K562 (cell line): ENCODE measurements at regions not wholly inside any gene's neighbourhood (a gene's known extent, or its start where the extent isn't known, plus 50 kb on each side); places are given as distances from the start of the nearest gene placed in this dataset.

ENCODE experiments used
- BCL6 ChIP-seq: fragments of 250-450 bp; sonication (Bioruptor Pico); IDR thresholded peaks from 2 replicates; pipeline ENCODE4 v1.4.0; 2020
- BMI1 ChIP-seq: fragments of 150-350 bp; IDR thresholded peaks from 2 replicates; pipeline ENCODE4 v1.6.1; 2014; ENCODE audit warnings: low read length
- CBX1 ChIP-seq: sonication (generic); IDR thresholded peaks from 2 replicates; pipeline ENCODE4 v1.6.1; 2016; ENCODE audit warnings: antibody characterized with exemption, low read depth, mild to moderate bottlenecking
- HDAC8 ChIP-seq: fragments of 450-650 bp; IDR thresholded peaks from 2 replicates; pipeline ENCODE4 v1.6.1; 2016; ENCODE audit warnings: mild to moderate bottlenecking, missing genetic modification characterization, moderate library complexity, missing compliant biosample characterization
- JUNB ChIP-seq: fragments of 450-650 bp; formaldehyde crosslinking; conservative IDR thresholded peaks from 2 replicates; pipeline ENCODE4 v1.4.0; 2020; ENCODE audit warnings: mild to moderate bottlenecking
- KDM2B ChIP-seq: fragments of 250-450 bp; sonication (Bioruptor Pico); IDR thresholded peaks from 2 replicates; pipeline ENCODE4 v1.8.0; 2021; ENCODE audit warnings: mild to moderate bottlenecking, moderate library complexity
- MYC ChIP-seq, 2 experiments: fragments of 250-450 bp in 1 of 2; sonication (Bioruptor Pico) in 1 of 2; IDR thresholded peaks; 2 replicates each; pipeline versions ENCODE4 v1.5.1 to v1.6.1; 2012 to 2021; ENCODE audit warnings: low read depth in 2 of 2, borderline replicate concordance in 1 of 2, improper control_type of control experiment in 1 of 2, low read length in 1 of 2, mild to moderate bottlenecking in 1 of 2, moderate library complexity in 1 of 2
- ZKSCAN8 ChIP-seq: fragments of 200-800 bp; sonication (Bioruptor generic); IDR thresholded peaks from 2 replicates; pipeline ENCODE4 v1.6.1; 2016; ENCODE audit warnings: missing genetic modification characterization, missing compliant biosample characterization
- TF ChIP-seq, protein P1 (sequence below): fragments of 450-650 bp; IDR thresholded peaks from 2 replicates; pipeline ENCODE4 v1.6.1; 2016; ENCODE audit warnings: mild to moderate bottlenecking, moderate library complexity
- TF ChIP-seq, protein P2 (sequence below): fragments of 450-650 bp; IDR thresholded peaks from 2 replicates; pipeline ENCODE4 v1.7.1; 2018; ENCODE audit warnings: mild to moderate bottlenecking, low read depth; ENCODE audit not compliant: partially characterized antibody
- TF ChIP-seq, protein P3 (sequence below): fragments of 200-800 bp; sonication (Bioruptor generic); IDR thresholded peaks from 2 replicates; pipeline ENCODE4 v1.6.1; 2017; ENCODE audit warnings: missing genetic modification characterization, missing compliant biosample characterization

DNA sequence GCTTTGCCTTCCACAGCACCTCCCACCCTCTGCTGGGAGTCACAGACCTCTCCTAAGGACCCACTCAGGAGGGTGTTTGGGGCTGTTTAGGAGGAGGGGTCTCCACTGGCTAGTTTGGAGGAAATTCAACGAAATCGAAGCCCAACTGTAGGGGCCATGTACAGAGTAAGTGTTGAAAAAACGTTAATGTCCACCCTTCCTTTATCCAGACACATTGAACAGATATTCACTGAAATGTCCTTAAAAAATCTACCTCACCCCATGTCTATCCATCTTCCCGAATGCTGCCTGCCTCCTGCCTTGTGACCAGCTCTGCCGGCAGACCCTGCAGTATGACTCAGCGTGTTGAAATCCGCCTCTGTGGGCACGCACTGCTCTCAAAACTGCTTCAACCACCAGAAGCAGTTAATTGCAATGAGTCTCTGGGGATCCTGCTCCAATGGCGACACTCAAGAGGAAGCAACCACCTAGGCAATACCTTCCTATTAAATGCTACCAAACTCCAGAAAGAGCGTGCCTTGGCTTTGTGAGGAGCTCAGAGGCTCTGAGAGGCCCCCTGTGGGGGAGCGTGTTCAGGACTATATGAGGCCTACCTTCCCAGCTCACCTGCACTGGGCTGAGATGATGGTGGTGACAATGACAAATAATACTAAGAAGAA lies 61.4 kb upstream of the RTN4 start (continued):
- TF ChIP-seq KDM2B (CRISPR knock-in tag), result peak; percentile 22; the same call in 1 of the 2 replicates
- 0 out of 2 replicates have a peak, but pooled peaks have one; percentile 18 for TF ChIP-seq BCL6 (CRISPR knock-in tag)
- TF ChIP-seq, protein P1, sequence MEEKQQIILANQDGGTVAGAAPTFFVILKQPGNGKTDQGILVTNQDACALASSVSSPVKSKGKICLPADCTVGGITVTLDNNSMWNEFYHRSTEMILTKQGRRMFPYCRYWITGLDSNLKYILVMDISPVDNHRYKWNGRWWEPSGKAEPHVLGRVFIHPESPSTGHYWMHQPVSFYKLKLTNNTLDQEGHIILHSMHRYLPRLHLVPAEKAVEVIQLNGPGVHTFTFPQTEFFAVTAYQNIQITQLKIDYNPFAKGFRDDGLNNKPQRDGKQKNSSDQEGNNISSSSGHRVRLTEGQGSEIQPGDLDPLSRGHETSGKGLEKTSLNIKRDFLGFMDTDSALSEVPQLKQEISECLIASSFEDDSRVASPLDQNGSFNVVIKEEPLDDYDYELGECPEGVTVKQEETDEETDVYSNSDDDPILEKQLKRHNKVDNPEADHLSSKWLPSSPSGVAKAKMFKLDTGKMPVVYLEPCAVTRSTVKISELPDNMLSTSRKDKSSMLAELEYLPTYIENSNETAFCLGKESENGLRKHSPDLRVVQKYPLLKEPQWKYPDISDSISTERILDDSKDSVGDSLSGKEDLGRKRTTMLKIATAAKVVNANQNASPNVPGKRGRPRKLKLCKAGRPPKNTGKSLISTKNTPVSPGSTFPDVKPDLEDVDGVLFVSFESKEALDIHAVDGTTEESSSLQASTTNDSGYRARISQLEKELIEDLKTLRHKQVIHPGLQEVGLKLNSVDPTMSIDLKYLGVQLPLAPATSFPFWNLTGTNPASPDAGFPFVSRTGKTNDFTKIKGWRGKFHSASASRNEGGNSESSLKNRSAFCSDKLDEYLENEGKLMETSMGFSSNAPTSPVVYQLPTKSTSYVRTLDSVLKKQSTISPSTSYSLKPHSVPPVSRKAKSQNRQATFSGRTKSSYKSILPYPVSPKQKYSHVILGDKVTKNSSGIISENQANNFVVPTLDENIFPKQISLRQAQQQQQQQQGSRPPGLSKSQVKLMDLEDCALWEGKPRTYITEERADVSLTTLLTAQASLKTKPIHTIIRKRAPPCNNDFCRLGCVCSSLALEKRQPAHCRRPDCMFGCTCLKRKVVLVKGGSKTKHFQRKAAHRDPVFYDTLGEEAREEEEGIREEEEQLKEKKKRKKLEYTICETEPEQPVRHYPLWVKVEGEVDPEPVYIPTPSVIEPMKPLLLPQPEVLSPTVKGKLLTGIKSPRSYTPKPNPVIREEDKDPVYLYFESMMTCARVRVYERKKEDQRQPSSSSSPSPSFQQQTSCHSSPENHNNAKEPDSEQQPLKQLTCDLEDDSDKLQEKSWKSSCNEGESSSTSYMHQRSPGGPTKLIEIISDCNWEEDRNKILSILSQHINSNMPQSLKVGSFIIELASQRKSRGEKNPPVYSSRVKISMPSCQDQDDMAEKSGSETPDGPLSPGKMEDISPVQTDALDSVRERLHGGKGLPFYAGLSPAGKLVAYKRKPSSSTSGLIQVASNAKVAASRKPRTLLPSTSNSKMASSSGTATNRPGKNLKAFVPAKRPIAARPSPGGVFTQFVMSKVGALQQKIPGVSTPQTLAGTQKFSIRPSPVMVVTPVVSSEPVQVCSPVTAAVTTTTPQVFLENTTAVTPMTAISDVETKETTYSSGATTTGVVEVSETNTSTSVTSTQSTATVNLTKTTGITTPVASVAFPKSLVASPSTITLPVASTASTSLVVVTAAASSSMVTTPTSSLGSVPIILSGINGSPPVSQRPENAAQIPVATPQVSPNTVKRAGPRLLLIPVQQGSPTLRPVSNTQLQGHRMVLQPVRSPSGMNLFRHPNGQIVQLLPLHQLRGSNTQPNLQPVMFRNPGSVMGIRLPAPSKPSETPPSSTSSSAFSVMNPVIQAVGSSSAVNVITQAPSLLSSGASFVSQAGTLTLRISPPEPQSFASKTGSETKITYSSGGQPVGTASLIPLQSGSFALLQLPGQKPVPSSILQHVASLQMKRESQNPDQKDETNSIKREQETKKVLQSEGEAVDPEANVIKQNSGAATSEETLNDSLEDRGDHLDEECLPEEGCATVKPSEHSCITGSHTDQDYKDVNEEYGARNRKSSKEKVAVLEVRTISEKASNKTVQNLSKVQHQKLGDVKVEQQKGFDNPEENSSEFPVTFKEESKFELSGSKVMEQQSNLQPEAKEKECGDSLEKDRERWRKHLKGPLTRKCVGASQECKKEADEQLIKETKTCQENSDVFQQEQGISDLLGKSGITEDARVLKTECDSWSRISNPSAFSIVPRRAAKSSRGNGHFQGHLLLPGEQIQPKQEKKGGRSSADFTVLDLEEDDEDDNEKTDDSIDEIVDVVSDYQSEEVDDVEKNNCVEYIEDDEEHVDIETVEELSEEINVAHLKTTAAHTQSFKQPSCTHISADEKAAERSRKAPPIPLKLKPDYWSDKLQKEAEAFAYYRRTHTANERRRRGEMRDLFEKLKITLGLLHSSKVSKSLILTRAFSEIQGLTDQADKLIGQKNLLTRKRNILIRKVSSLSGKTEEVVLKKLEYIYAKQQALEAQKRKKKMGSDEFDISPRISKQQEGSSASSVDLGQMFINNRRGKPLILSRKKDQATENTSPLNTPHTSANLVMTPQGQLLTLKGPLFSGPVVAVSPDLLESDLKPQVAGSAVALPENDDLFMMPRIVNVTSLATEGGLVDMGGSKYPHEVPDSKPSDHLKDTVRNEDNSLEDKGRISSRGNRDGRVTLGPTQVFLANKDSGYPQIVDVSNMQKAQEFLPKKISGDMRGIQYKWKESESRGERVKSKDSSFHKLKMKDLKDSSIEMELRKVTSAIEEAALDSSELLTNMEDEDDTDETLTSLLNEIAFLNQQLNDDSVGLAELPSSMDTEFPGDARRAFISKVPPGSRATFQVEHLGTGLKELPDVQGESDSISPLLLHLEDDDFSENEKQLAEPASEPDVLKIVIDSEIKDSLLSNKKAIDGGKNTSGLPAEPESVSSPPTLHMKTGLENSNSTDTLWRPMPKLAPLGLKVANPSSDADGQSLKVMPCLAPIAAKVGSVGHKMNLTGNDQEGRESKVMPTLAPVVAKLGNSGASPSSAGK, result peak; percentile 66
- TF ChIP-seq CBX1, result no peak
- TF ChIP-seq JUNB (CRISPR knock-in tag), result peak; percentile 36; the same call in 1 of the 2 replicates
- TF ChIP-seq, protein P2, sequence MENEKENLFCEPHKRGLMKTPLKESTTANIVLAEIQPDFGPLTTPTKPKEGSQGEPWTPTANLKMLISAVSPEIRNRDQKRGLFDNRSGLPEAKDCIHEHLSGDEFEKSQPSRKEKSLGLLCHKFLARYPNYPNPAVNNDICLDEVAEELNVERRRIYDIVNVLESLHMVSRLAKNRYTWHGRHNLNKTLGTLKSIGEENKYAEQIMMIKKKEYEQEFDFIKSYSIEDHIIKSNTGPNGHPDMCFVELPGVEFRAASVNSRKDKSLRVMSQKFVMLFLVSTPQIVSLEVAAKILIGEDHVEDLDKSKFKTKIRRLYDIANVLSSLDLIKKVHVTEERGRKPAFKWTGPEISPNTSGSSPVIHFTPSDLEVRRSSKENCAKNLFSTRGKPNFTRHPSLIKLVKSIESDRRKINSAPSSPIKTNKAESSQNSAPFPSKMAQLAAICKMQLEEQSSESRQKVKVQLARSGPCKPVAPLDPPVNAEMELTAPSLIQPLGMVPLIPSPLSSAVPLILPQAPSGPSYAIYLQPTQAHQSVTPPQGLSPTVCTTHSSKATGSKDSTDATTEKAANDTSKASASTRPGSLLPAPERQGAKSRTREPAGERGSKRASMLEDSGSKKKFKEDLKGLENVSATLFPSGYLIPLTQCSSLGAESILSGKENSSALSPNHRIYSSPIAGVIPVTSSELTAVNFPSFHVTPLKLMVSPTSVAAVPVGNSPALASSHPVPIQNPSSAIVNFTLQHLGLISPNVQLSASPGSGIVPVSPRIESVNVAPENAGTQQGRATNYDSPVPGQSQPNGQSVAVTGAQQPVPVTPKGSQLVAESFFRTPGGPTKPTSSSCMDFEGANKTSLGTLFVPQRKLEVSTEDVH, result no peak
- TF ChIP-seq ZKSCAN8 (CRISPR knock-in tag), result peak; percentile 33; the same call in 1 of the 2 replicates
- TF ChIP-seq, protein P3, sequence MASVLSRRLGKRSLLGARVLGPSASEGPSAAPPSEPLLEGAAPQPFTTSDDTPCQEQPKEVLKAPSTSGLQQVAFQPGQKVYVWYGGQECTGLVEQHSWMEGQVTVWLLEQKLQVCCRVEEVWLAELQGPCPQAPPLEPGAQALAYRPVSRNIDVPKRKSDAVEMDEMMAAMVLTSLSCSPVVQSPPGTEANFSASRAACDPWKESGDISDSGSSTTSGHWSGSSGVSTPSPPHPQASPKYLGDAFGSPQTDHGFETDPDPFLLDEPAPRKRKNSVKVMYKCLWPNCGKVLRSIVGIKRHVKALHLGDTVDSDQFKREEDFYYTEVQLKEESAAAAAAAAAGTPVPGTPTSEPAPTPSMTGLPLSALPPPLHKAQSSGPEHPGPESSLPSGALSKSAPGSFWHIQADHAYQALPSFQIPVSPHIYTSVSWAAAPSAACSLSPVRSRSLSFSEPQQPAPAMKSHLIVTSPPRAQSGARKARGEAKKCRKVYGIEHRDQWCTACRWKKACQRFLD (CRISPR knock-in tag), result peak; percentile 90
- TF ChIP-seq HDAC8 (tag), result peak; percentile 17; the same call in 1 of the 2 replicates
- no peak for TF ChIP-seq BMI1
- peak; percentile 61; the same call in 1 of the 2 replicates for TF ChIP-seq MYC (IDR thresholded peaks at IDR 0.05; ENCODE audit: low read depth, low read length)
- no peak for TF ChIP-seq MYC (CRISPR knock-in tag; IDR thresholded peaks at IDR 0.05; ENCODE audit: borderline replicate concordance, low read depth)
